Femur (tissue), 1 donor: ENCODE measurements at regions not wholly inside any gene's neighbourhood (a gene's known extent, or its start where the extent isn't known, plus 50 kb on each side); places are given as distances from the start of the nearest gene placed in this dataset.

ENCODE experiments used
- DNase-seq: peaks from one replicate; pipeline ENCODE4 v3.0.0-alpha.2; 2017

- DNase-seq = peak; percentile 79
Measured at GRCh38 chr2:9739531-9739964, 103.7 kb upstream of the TAF1B start.

- DNase-seq = no peak
Measured at GRCh38 chr2:9740382-9741073, 102.7 kb upstream of the TAF1B start.

GRCh38 chr2:9741110-9741509, 102.2 kb upstream of the TAF1B start:
- DNase-seq = no peak

GRCh38 chr2:9742601-9743000, 100.7 kb upstream of the TAF1B start:
- DNase-seq = no peak

- DNase-seq = no peak
Measured at GRCh38 chr2:9744256-9745004, 98.8 kb upstream of the TAF1B start.

GRCh38 chr2:9745153-9745899, 97.9 kb upstream of the TAF1B start:
- no peak for DNase-seq

- no peak for DNase-seq
Measured at GRCh38 chr2:9747396-9747795, 95.9 kb upstream of the TAF1B start.

- DNase-seq = no peak
Measured at GRCh38 chr2:9748577-9748976, 94.7 kb upstream of the TAF1B start.

- no peak for DNase-seq
Measured at GRCh38 chr2:9749546-9750223, 93.6 kb upstream of the TAF1B start.

GRCh38 chr2:9750224-9751215, 92.8 kb upstream of the TAF1B start:
- DNase-seq = no peak

- no peak for DNase-seq
Measured at GRCh38 chr2:9751831-9752230, 91.4 kb upstream of the TAF1B start.

- no peak for DNase-seq
Measured at GRCh38 chr2:9752441-9753275, 90.6 kb upstream of the TAF1B start.

- DNase-seq = peak; percentile 42
Measured at GRCh38 chr2:9753276-9753600, 90.0 kb upstream of the TAF1B start.

GRCh38 chr2:9753665-9754531, 89.4 kb upstream of the TAF1B start:
- DNase-seq = no peak

GRCh38 chr2:9754532-9754887, 88.8 kb upstream of the TAF1B start:
- no peak for DNase-seq

GRCh38 chr2:9755008-9755407, 88.3 kb upstream of the TAF1B start:
- no peak for DNase-seq

GRCh38 chr2:9755638-9756037, 87.6 kb upstream of the TAF1B start:
- DNase-seq = no peak

- no peak for DNase-seq
Measured at GRCh38 chr2:9756692-9757250, 86.5 kb upstream of the TAF1B start.

GRCh38 chr2:9757501-9758264, 85.6 kb upstream of the TAF1B start:
- peak; percentile 87 for DNase-seq
